ENCODE measurements at regions not wholly inside any gene's neighbourhood (a gene's known extent, or its start where the extent isn't known, plus 50 kb on each side); places are given as distances from the start of the nearest gene placed in this dataset.
"Not testable (repeated sequence)": the region's sequence is repeated elsewhere in the genome, so short reads cannot be mapped to it uniquely, and the experiment has no call there.

- H3K4me3 Mint-ChIP-seq, result no peak overlapping the region
- no peaks in the 10 kb centered on the region for H3K36me3 Mint-ChIP-seq (ENCODE audit: low read depth)
- intact Hi-C loops (cut with DNase I, micrococcal nuclease), result no loop called here
- TF ChIP-seq CTCF (IDR thresholded peaks at IDR 0.05), result no peak
- no peaks in the 10 kb centered on the region for H3K36me3 ChIP-seq (ENCODE audit: insufficient read depth, low read length)
- POLR2A ChIA-PET, result no interaction called here
- no peaks in the 10 kb centered on the region for H3K4me1 Mint-ChIP-seq (ENCODE audit: low read depth)
- no peak for ATAC-seq (ENCODE audit: poor library complexity)
- no peaks in the 10 kb centered on the region for H3K4me1 ChIP-seq (ENCODE audit: insufficient read depth, low read length)
- H3K27me3 Mint-ChIP-seq, result peaks cover 21% of the 10 kb centered on the region
- H3K9me3 ChIP-seq (ENCODE audit: control insufficient read depth in 1 of 2, insufficient read depth in 1 of 2, low read length in 2 of 2), result peaks cover 0 to 17% of the 10 kb centered on the region in 2 experiments
- CTCF ChIA-PET, result interaction anchor here (2.3 kb wide), 1 partner anchor 11 kb away, joined by 6 read pairs; no protein-coding TSS in a partner anchor
- H3K9me3 Mint-ChIP-seq, result no peaks in the 10 kb centered on the region
- DNase-seq, result no peak
- H3K27ac ChIP-seq (ENCODE audit: low read depth in 1 of 2, low read length in 2 of 2), result no peak overlapping the region
- H3K27me3 ChIP-seq (ENCODE audit: control insufficient read depth in 1 of 2, insufficient read depth in 2 of 2, low read length in 2 of 2), result peaks cover 3 to 5% of the 10 kb centered on the region in 2 experiments
- H3K4me3 ChIP-seq (ENCODE audit: low read length), result no peak overlapping the region
- no peak overlapping the region for H3K27ac Mint-ChIP-seq
Observed at GRCh38 chr14:101088714-101089113, 185.2 kb upstream of the RTL1 start.

DNA sequence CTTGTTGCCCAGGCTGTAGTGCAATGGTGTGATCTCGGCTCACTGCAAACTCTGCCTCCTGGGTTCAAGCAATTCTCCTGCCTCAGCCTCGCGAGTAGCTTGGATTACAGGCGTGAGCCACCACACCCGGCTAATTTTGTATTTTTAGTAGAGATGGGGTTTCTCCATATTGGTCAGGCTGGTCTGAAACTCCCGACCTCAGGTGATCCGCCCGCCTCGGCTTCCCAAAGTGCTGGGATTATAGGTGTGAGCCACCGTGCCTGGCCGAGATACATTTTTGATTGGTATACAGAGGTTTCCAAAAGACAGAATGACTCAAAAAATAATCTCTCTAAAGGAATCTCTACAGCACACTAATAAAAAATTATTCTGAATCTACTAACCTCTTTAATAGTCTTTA, 187.0 kb upstream of the RTL1 start:
- H3K27ac ChIP-seq (ENCODE audit: low read depth in 1 of 2, low read length in 2 of 2); H3K27ac Mint-ChIP-seq; H3K4me3 ChIP-seq (ENCODE audit: low read length); H3K27me3 ChIP-seq (ENCODE audit: control insufficient read depth in 1 of 2, insufficient read depth in 2 of 2, low read length in 2 of 2); intact Hi-C loops (cut with DNase I, micrococcal nuclease); H3K9me3 Mint-ChIP-seq; H3K4me3 Mint-ChIP-seq; H3K4me1 Mint-ChIP-seq (ENCODE audit: low read depth); ATAC-seq (ENCODE audit: poor library complexity); H3K36me3 ChIP-seq (ENCODE audit: insufficient read depth, low read length); H3K36me3 Mint-ChIP-seq (ENCODE audit: low read depth); POLR2A ChIA-PET; H3K4me1 ChIP-seq (ENCODE audit: insufficient read depth, low read length): not testable (repeated sequence)
- DNase-seq, result peak in 1 of 14 experiments; percentile 17
- H3K27me3 Mint-ChIP-seq, result peaks cover 21% of the 10 kb centered on the region
- peaks cover 0 to 12% of the 10 kb centered on the region in 2 experiments for H3K9me3 ChIP-seq (ENCODE audit: control insufficient read depth in 1 of 2, insufficient read depth in 1 of 2, low read length in 2 of 2)
- CTCF ChIA-PET, result interaction anchor here (2.3 kb wide), 1 partner anchor 9 kb away, joined by 6 read pairs; no protein-coding TSS in a partner anchor

DNA sequence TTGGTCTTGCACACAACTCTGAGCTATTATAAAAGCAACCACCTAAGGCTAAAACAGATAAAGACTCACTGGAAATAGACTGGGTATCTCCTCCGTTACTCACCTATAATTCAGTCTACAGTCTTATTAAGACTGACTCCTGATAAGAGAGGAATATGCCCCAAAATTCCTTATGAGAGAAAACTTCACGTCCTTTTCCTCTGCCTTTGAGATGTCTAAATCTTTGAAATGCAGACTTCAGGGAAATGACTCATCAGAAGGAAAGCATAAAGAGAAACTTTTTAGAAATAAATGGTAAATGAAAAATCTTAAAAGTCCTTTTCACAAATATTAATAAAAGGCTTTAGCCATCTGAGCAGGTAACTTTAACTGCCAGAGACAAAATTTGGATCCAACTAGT, 187.5 kb upstream of the RTL1 start:
- peaks cover 3 to 7% of the 10 kb centered on the region in 2 experiments for H3K27me3 ChIP-seq (ENCODE audit: control insufficient read depth in 1 of 2, insufficient read depth in 2 of 2, low read length in 2 of 2)
- no peak overlapping the region for H3K4me3 ChIP-seq (ENCODE audit: low read length)
- H3K36me3 ChIP-seq (ENCODE audit: insufficient read depth, low read length), result no peaks in the 10 kb centered on the region
- H3K4me1 ChIP-seq (ENCODE audit: insufficient read depth, low read length), result no peaks in the 10 kb centered on the region
- Mint-ChIP-seq H3K36me3 (ENCODE audit: low read depth) (no peaks in the 10 kb centered on the region), H3K4me3 (no peak overlapping the region), H3K9me3 (no peaks in the 10 kb centered on the region), H3K27me3 (peaks cover 18% of the 10 kb centered on the region), H3K4me1 (ENCODE audit: low read depth) (no peaks in the 10 kb centered on the region), H3K27ac (no peak overlapping the region)
- CTCF ChIA-PET, result interaction anchor here (2.3 kb wide), 1 partner anchor 9 kb away, joined by 6 read pairs; no protein-coding TSS in a partner anchor
- POLR2A ChIA-PET, result no interaction called here
- DNase-seq (no peak), ATAC-seq (ENCODE audit: poor library complexity) (no peak)
- TF ChIP-seq CTCF (IDR thresholded peaks at IDR 0.05), result no peak
- intact Hi-C loops (cut with DNase I, micrococcal nuclease), result no loop called here
- no peak overlapping the region for H3K27ac ChIP-seq (ENCODE audit: low read depth in 1 of 2, low read length in 2 of 2)
- H3K9me3 ChIP-seq (ENCODE audit: control insufficient read depth in 1 of 2, insufficient read depth in 1 of 2, low read length in 2 of 2), result peaks cover 0 to 12% of the 10 kb centered on the region in 2 experiments

DNA sequence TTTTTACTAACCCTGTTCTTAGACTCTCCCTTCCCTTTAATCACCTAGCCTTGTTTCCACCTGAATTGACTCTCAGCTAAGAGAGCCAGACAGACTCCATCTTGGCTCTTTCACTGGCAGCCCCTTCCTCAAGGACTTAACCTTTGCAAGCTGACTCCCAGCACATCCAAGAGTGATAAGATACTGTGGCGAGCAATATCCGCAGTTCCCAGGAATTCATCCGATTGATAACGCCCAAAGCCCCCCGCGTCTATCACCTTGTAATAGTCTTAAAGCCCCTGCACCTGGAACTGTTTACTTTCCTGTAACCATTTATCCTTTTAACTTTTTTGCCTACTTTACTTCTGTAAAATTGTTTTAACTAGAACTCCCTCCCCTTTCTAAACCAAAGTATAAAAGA, 191.4 kb upstream of the RTL1 start:
- peaks cover 0 to 18% of the 10 kb centered on the region in 2 experiments for H3K27me3 ChIP-seq (ENCODE audit: control insufficient read depth in 1 of 2, insufficient read depth in 2 of 2, low read length in 2 of 2)
- H3K4me3 Mint-ChIP-seq; POLR2A ChIA-PET; CTCF ChIA-PET; H3K4me1 Mint-ChIP-seq (ENCODE audit: low read depth); H3K9me3 Mint-ChIP-seq; H3K4me3 ChIP-seq (ENCODE audit: low read length); H3K9me3 ChIP-seq (ENCODE audit: control insufficient read depth in 1 of 2, insufficient read depth in 1 of 2, low read length in 2 of 2); H3K36me3 ChIP-seq (ENCODE audit: insufficient read depth, low read length); DNase-seq; H3K27ac ChIP-seq (ENCODE audit: low read depth in 1 of 2, low read length in 2 of 2); H3K4me1 ChIP-seq (ENCODE audit: insufficient read depth, low read length); ATAC-seq (ENCODE audit: poor library complexity); intact Hi-C loops (cut with DNase I, micrococcal nuclease); H3K36me3 Mint-ChIP-seq (ENCODE audit: low read depth); H3K27ac Mint-ChIP-seq: not testable (repeated sequence)
- H3K27me3 Mint-ChIP-seq, result peaks cover 21% of the 10 kb centered on the region

Measured in CD4-positive, alpha-beta T cell (primary cell).